Kidney (tissue), 13 donors: ENCODE measurements at regions not wholly inside any gene's neighbourhood (a gene's known extent, or its start where the extent isn't known, plus 50 kb on each side); places are given as distances from the start of the nearest gene placed in this dataset.

ENCODE experiments used
- DNase-seq, 5 donors: peaks; one replicate each; pipeline ENCODE4 v3.0.0-alpha.2; 2013 to 2020
- FAIRE-seq: peaks from 2 replicates; lab custom pipeline; 2012; peaks lifted over from hg19 to GRCh38; lab: Jason Lieb, UNC
- H3K27ac ChIP-seq, 2 donors: one replicate each; pipeline ENCODE4 v1.7.0; 2013; ENCODE audit warnings: low read depth in 2 of 2, low read length in 2 of 2, inconsistent platforms in 1 of 2
- H3K27me3 ChIP-seq: one replicate; pipeline ENCODE4 v1.7.1; 2013; ENCODE audit warnings: low read length, inconsistent platforms; ENCODE audit not compliant: control insufficient read depth, insufficient read depth
- H3K36me3 ChIP-seq, 3 donors: one replicate each; pipeline versions ENCODE4 v1.7.0 to v1.7.1; 2013; ENCODE audit warnings: low read length in 3 of 3, control low read depth in 1 of 3, inconsistent platforms in 1 of 3; ENCODE audit not compliant: insufficient read depth in 3 of 3, control insufficient read depth in 2 of 3
- H3K4me1 ChIP-seq, 3 donors: one replicate each; pipeline versions ENCODE4 v1.7.0 to v1.7.1; 2013; ENCODE audit warnings: low read length in 3 of 3, inconsistent platforms in 1 of 3, low read depth in 1 of 3; ENCODE audit not compliant: control insufficient read depth in 2 of 3, insufficient read depth in 2 of 3
- H3K4me3 ChIP-seq, 3 donors: one replicate each; pipeline versions ENCODE4 v1.7.0 to v1.8.1; 2013; ENCODE audit warnings: low read length in 3 of 3, control low read depth in 1 of 3, inconsistent platforms in 1 of 3
- H3K9ac ChIP-seq, 3 donors: one replicate each; pipeline versions ENCODE4 v1.7.0 to v1.7.1; 2013; ENCODE audit warnings: low read length in 3 of 3, control low read depth in 1 of 3, inconsistent platforms in 1 of 3
- H3K9me3 ChIP-seq, 3 donors: one replicate each; pipeline versions ENCODE4 v1.7.0 to v1.7.1; 2013; ENCODE audit warnings: low read length in 3 of 3, control low read depth in 1 of 3, inconsistent platforms in 1 of 3; ENCODE audit not compliant: control insufficient read depth in 2 of 3, insufficient read depth in 1 of 3
- intact Hi-C: fragments of 100-400 bp; cut with DNase I; formaldehyde crosslinking; loops from one replicate; pipeline ENCODE4 v1.11.1; 2022
- TF ChIP-seq, protein P1 (sequence below): IDR thresholded peaks from 3 replicates; pipeline ENCODE4 v1.5.1; 2012; ENCODE audit warnings: mild to moderate bottlenecking, moderate library complexity, borderline replicate concordance; ENCODE audit not compliant: insufficient read depth; ENCODE audit errors: extremely low read depth
- donor health status: control.
- donor health status: control.
- donor health status: control.
- donor health status: control.
- donor health status: control.
- donor health status: DM: yes; HTN: yes; CAD: no.
- donor health status: Normal renal cell carcinoma (clear cell type).

DNA sequence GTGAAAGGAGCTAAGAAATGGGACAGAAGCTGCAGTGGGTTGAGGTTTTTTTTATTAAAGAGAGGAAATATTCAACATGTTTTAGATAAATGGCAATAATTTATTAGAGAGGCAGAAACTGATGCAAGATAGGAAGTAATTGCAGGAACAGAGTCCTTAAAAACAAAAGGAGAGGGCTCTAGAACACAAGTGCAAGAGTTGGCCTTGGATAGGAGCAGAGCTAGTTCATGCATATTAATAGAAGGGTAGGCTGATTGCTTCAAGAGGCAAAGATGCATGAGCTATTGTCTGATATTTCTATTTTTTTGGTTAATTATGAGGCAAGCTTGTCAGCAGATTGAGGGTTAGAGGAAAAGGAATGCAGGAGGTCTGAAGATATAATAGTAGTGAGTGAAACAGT lies 91.0 kb upstream of the GPRIN3 start:
- H3K27me3 ChIP-seq: no peaks in the 10 kb centered on the region
- H3K36me3 ChIP-seq: no peaks in the 10 kb centered on the region
- no peak overlapping the region for H3K4me3 ChIP-seq
- peaks cover 0 to 2% (median 0%) of the 10 kb centered on the region in 3 donors for H3K4me1 ChIP-seq
- no peak for FAIRE-seq
- TF ChIP-seq, protein P1, sequence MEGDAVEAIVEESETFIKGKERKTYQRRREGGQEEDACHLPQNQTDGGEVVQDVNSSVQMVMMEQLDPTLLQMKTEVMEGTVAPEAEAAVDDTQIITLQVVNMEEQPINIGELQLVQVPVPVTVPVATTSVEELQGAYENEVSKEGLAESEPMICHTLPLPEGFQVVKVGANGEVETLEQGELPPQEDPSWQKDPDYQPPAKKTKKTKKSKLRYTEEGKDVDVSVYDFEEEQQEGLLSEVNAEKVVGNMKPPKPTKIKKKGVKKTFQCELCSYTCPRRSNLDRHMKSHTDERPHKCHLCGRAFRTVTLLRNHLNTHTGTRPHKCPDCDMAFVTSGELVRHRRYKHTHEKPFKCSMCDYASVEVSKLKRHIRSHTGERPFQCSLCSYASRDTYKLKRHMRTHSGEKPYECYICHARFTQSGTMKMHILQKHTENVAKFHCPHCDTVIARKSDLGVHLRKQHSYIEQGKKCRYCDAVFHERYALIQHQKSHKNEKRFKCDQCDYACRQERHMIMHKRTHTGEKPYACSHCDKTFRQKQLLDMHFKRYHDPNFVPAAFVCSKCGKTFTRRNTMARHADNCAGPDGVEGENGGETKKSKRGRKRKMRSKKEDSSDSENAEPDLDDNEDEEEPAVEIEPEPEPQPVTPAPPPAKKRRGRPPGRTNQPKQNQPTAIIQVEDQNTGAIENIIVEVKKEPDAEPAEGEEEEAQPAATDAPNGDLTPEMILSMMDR: no peak
- DNase-seq: no peak
- intact Hi-C loops: no loop called here
- no peak overlapping the region for H3K27ac ChIP-seq
- no peak overlapping the region for H3K9ac ChIP-seq
- no peaks in the 10 kb centered on the region for H3K9me3 ChIP-seq

DNA sequence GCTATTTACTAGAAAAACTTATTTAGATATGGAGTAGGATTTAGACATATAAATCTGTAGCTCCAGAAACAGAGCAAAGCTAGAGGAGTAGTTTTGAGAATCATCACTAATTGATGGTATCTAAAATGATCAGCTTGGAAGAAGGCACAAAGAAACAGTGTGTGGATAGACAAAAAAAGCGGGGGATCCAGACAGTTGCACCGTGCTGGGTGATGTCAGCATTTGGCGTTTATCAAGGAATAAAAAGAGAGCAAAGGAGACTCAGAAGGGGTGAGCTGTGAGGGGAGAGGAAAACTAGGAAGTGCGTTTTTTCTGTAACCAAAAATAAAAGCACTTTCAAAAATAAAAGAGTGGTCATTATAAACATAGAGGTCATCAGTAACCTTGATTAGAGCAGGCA lies 90.5 kb upstream of the GPRIN3 start:
- intact Hi-C loops: no loop called here
- no peak for DNase-seq
- Histone ChIP-seq H3K4me1 (peaks cover 0 to 2% (median 0%) of the 10 kb centered on the region in 3 donors), H3K27me3 (no peaks in the 10 kb centered on the region), H3K4me3 (no peak overlapping the region), H3K9me3 (no peaks in the 10 kb centered on the region), H3K27ac (no peak overlapping the region), H3K9ac (no peak overlapping the region), H3K36me3 (no peaks in the 10 kb centered on the region)
- TF ChIP-seq, protein P1: no peak
- FAIRE-seq: no peak

DNA sequence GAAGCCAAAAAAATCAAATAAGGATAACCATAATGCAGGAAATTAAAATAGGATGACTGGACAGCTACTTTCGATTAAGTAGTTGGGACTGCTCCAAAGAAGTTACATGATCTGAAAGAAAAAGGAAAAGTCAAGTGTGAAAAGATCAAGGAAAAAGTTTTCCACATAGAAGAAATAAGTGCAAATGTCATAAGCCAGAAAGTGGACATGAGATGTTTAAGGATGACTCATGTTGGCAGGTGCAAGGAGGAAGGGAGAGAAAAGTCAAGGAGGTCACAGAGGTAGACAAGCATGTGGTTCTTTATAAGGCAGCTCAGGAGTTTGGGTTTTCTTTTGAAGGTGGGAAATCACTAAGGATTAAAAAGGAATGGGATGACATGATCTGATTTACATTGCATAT lies 89.8 kb upstream of the GPRIN3 start:
- Histone ChIP-seq H3K4me1 (peaks cover 0 to 2% (median 0%) of the 10 kb centered on the region in 3 donors), H3K9ac (no peak overlapping the region), H3K27me3 (no peaks in the 10 kb centered on the region), H3K4me3 (no peak overlapping the region), H3K9me3 (no peaks in the 10 kb centered on the region), H3K36me3 (no peaks in the 10 kb centered on the region), H3K27ac (no peak overlapping the region)
- DNase-seq (no peak), FAIRE-seq (no peak)
- intact Hi-C loops: no loop called here
- TF ChIP-seq, protein P1: no peak

DNA sequence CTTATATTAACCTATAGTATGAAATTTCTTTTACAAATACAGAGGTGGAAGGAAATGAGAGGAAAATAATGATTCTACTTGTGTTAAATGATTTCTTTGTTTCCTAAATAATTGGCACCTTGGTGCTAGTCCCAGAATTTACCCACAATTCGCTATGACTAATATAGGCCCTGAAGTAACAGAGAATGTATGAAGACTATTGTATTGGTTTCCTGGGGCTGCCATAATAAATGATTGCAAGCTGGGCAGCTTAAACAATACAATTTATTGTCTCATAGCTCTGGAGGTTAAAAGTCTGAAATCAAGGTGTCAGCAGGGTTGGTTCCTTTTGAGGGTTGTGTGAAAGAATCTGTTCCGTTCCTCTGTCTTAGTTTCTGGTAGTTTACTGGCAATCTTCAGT lies 74.8 kb upstream of the GPRIN3 start:
- H3K36me3 ChIP-seq: no peaks in the 10 kb centered on the region
- TF ChIP-seq, protein P1: no peak
- intact Hi-C loops: no loop called here
- H3K9me3 ChIP-seq: no peaks in the 10 kb centered on the region
- no peaks in the 10 kb centered on the region for H3K27me3 ChIP-seq
- no peak overlapping the region for H3K4me3 ChIP-seq
- no peak for FAIRE-seq
- no peak overlapping the region for H3K27ac ChIP-seq
- H3K4me1 ChIP-seq: no peaks in the 10 kb centered on the region
- no peak overlapping the region for H3K9ac ChIP-seq
- no peak for DNase-seq
